AG09319 (cell line): ENCODE measurements at regions not wholly inside any gene's neighbourhood (a gene's known extent, or its start where the extent isn't known, plus 50 kb on each side); places are given as distances from the start of the nearest gene placed in this dataset.

Experiments
- DNase-seq: peaks from one replicate; pipeline ENCODE4 v3.0.0-alpha.2; 2010; ENCODE audit warnings: low read depth; ENCODE audit errors: extremely low read depth
- TF ChIP-seq, protein P1 (sequence below): IDR thresholded peaks from 2 replicates; pipeline ENCODE4 v1.5.1; 2011; ENCODE audit warnings: low read depth, mild to moderate bottlenecking, inconsistent platforms, low read length, moderate library complexity

GRCh38 chr14:51540364-51540763, 111.3 kb upstream of the FRMD6 start:
- TF ChIP-seq, protein P1, sequence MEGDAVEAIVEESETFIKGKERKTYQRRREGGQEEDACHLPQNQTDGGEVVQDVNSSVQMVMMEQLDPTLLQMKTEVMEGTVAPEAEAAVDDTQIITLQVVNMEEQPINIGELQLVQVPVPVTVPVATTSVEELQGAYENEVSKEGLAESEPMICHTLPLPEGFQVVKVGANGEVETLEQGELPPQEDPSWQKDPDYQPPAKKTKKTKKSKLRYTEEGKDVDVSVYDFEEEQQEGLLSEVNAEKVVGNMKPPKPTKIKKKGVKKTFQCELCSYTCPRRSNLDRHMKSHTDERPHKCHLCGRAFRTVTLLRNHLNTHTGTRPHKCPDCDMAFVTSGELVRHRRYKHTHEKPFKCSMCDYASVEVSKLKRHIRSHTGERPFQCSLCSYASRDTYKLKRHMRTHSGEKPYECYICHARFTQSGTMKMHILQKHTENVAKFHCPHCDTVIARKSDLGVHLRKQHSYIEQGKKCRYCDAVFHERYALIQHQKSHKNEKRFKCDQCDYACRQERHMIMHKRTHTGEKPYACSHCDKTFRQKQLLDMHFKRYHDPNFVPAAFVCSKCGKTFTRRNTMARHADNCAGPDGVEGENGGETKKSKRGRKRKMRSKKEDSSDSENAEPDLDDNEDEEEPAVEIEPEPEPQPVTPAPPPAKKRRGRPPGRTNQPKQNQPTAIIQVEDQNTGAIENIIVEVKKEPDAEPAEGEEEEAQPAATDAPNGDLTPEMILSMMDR: no peak
- DNase-seq: no peak

DNA sequence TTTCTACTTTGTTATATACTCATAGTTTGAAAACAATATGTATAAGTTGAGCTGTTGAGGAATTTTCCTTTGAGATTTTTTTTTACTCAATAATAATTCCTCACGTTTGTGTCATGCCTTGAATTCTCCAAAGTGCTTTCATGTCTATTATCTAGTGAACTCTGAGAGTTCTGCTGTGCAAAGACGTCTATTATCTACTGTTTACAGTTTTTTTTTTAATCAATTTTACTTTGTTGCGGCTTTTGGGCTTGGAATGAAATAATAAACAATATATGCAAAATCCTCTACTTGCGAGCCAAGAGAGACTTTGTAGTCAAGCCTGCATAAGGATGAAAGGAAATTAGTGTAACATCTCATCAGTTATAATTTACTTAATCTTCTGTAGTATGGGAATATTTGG, 107.2 kb upstream of the FRMD6 start:
- TF ChIP-seq, protein P1: no peak

DNA sequence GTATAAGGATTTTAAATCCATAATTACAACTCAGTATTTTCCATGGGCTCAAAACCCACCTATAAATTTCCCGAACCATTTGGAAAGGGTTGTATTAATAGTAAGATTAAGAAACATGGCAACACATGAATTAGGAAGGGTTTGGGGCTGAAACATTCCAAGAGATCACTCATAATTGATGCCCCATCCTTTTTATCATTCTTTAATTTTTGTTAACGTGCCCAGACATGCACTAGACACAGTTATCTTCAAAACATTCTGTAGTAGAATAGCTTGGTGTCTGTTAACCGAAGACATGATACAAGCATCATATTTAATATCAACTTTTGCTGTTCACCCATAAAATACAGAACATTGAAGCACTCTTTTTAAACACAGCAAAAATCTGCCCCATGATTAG, 106.8 kb upstream of the FRMD6 start:
- no peak for DNase-seq
- TF ChIP-seq, protein P1: no peak

More for the DNA sequence above, 107.2 kb upstream of the FRMD6 start:
- no peak for DNase-seq

- TF ChIP-seq, protein P1: no peak
Measured at GRCh38 chr14:51545396-51545795, 106.3 kb upstream of the FRMD6 start.

GRCh38 chr14:51546099-51546498, 105.6 kb upstream of the FRMD6 start:
- DNase-seq: no peak

More at GRCh38 chr14:51545396-51545795, 106.3 kb upstream of the FRMD6 start:
- no peak for DNase-seq

DNA sequence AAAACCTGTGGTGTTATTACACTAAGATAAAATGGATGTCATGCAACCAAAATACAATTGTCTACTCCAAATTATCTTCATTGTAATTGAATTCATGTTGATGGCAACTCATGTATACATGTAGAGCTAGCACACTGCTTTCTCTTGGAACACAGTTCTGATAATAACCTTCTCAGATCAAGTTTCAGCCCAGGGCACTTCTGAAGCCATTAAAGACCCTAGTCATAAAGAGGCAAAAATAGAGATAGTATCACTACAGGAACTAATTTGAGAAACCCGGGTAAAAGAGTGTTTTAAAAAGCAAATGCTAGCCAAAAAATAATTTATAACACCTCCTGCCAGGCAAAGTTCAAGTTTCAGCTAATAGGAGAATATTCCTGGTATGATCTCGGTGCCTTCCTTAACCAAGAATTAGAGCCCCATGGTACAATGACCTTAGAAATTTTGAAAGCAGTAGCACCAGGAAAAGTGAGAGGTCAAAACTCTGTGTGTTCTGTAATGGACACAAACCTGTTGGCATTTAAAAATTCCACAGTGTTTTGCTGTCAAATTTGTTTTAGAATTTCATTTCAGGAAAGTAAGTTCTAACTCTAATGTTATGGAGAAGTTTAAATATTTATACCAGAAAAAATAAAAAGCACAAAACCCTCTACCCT, 105.0 kb upstream of the FRMD6 start:
- TF ChIP-seq, protein P1: no peak
- DNase-seq: no peak

More at GRCh38 chr14:51546099-51546498, 105.6 kb upstream of the FRMD6 start:
- TF ChIP-seq, protein P1: no peak

- peak; percentile 94 for DNase-seq
- TF ChIP-seq, protein P1: no peak
Measured at GRCh38 chr14:51547260-51547659, 104.5 kb upstream of the FRMD6 start.
